Cardiac muscle cell (in vitro differentiated cells and primary cell): ENCODE measurements at regions not wholly inside any gene's neighbourhood (a gene's known extent, or its start where the extent isn't known, plus 50 kb on each side); places are given as distances from the start of the nearest gene placed in this dataset.

ENCODE experiments used
- DNase-seq, 2 donors: peaks; one replicate each; pipeline versions ENCODE4 v3.0.0 to v3.0.0-alpha.2; 2010 to 2017; ENCODE audit warnings: low read depth in 1 of 2, low spot score in 1 of 2
- H3K27ac ChIP-seq: fragments of 200-600 bp; sonication (generic); 2 replicates; pipeline ENCODE4 v1.5.1; 2016
- H3K27me3 ChIP-seq: fragments of 200-600 bp; sonication (generic); 2 replicates; pipeline ENCODE4 v1.6.0; 2016; ENCODE audit warnings: control low read depth
- H3K36me3 ChIP-seq: fragments of 200-600 bp; sonication (generic); 2 replicates; pipeline ENCODE4 v1.5.1; 2016; ENCODE audit warnings: control low read depth
- H3K4me1 ChIP-seq: fragments of 200-600 bp; sonication (generic); 2 replicates; pipeline ENCODE4 v1.8.1; 2017; ENCODE audit warnings: low read depth, mild to moderate bottlenecking, mixed run types
- H3K4me3 ChIP-seq: fragments of 200-600 bp; sonication (generic); 2 replicates; pipeline ENCODE4 v1.5.1; 2016; ENCODE audit warnings: mild to moderate bottlenecking
- H3K9me3 ChIP-seq: fragments of 200-600 bp; sonication (generic); 2 replicates; pipeline ENCODE4 v1.5.1; 2017; ENCODE audit warnings: low read depth, mild to moderate bottlenecking, control low read depth
- TF ChIP-seq, protein P1 (sequence below): IDR thresholded peaks from 2 replicates; pipeline ENCODE4 v1.5.1; 2012; ENCODE audit warnings: low read depth, mild to moderate bottlenecking, low read length

DNA sequence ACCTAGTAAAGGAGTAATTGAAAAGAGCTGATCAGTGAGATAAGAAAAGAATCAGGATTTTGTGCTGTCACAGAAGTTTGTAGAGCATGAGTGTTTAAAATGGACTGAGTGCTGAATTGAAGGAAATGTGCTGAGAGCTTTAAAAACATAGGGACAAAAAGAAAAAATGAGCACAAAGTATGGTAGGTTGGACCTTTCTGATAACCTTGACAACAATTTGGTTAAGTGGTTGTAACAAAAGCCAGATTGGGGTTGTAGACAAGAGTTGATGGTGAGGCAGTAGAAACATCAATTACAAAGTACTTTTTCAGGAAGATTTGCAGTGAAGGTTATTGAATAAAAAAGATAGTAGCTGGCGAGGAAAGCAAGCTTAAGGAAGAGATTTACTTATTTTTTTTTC, 674.7 kb upstream of the KIF2B start:
- H3K4me3 ChIP-seq = no peak overlapping the region
- no peaks in the 10 kb centered on the region for H3K9me3 ChIP-seq
- H3K27ac ChIP-seq = no peak overlapping the region
- no peaks in the 10 kb centered on the region for H3K27me3 ChIP-seq
- no peaks in the 10 kb centered on the region for H3K36me3 ChIP-seq
- H3K4me1 ChIP-seq = peaks cover 20% of the 10 kb centered on the region
- TF ChIP-seq, protein P1, sequence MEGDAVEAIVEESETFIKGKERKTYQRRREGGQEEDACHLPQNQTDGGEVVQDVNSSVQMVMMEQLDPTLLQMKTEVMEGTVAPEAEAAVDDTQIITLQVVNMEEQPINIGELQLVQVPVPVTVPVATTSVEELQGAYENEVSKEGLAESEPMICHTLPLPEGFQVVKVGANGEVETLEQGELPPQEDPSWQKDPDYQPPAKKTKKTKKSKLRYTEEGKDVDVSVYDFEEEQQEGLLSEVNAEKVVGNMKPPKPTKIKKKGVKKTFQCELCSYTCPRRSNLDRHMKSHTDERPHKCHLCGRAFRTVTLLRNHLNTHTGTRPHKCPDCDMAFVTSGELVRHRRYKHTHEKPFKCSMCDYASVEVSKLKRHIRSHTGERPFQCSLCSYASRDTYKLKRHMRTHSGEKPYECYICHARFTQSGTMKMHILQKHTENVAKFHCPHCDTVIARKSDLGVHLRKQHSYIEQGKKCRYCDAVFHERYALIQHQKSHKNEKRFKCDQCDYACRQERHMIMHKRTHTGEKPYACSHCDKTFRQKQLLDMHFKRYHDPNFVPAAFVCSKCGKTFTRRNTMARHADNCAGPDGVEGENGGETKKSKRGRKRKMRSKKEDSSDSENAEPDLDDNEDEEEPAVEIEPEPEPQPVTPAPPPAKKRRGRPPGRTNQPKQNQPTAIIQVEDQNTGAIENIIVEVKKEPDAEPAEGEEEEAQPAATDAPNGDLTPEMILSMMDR = no peak
- no peak for DNase-seq

DNA sequence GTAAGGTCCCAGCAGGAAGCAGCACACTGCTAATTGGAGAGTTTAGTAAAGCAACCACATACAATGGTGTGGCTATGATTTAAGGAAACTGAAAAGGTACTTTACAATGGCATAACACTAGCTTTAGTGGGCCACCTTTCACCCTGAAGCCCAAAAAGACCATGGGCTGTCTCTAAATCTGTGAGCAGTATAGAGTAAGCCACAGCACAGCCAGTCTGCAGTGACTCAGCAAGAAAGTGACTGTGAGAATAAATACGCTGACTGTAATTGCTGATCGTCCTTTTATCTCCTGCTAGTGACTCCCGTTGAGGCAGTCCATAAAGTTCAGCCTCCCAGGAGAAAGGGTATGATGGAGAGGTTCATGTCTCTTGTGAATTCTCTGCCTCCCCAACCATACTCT, 679.8 kb upstream of the KIF2B start:
- TF ChIP-seq, protein P1 = no peak
- Histone ChIP-seq H3K27me3 (no peaks in the 10 kb centered on the region), H3K27ac (no peak overlapping the region), H3K36me3 (no peaks in the 10 kb centered on the region), H3K9me3 (no peaks in the 10 kb centered on the region), H3K4me1 (peaks cover 4% of the 10 kb centered on the region), H3K4me3 (no peak overlapping the region)
- DNase-seq = peak; percentile 43 to 47

DNA sequence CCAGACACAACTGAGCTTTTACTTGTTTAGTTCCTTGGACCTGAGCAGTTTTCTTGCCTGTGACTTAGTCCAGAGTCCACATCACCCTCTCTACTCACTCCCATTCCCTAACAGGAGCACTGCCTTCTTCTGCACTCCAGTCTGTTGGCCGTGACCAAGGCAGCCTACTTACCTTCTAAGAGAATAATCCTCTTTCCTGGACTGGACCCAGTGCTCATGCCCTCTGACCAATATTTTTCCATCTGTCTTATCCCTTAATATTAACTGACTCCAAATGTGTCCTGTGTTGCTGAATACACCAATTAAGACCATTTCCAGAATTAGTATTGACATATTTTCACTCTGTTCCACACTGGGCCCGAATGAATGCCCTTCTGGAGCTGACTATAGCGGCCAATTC, 681.0 kb upstream of the KIF2B start:
- Histone ChIP-seq H3K4me3 (no peak overlapping the region), H3K27me3 (no peaks in the 10 kb centered on the region), H3K36me3 (no peaks in the 10 kb centered on the region), H3K27ac (no peak overlapping the region), H3K4me1 (no peaks in the 10 kb centered on the region), H3K9me3 (no peaks in the 10 kb centered on the region)
- TF ChIP-seq, protein P1 = no peak
- no peak for DNase-seq

DNA sequence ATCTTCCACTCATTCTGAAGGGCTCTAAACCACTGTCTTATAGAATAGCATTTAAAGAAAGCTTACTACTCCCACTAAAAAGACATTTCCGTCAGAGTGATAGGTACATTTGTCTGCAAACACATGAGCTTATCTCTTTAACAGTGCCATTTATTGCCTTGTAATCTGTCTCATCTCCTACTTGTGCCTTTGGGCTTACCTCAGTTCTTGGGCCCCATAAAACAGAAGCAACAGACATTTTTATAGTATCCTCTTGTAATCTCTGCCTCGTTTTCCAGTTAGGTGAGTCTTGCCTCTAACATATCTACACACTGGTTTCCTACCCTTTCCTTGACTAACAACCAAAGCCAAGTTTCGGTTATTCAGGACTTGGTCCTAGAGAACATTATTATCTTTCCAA, 681.4 kb upstream of the KIF2B start:
- DNase-seq = no peak
- no peaks in the 10 kb centered on the region for H3K4me1 ChIP-seq
- H3K9me3 ChIP-seq = no peaks in the 10 kb centered on the region
- no peaks in the 10 kb centered on the region for H3K27me3 ChIP-seq
- no peak overlapping the region for H3K27ac ChIP-seq
- TF ChIP-seq, protein P1 = no peak
- no peaks in the 10 kb centered on the region for H3K36me3 ChIP-seq
- H3K4me3 ChIP-seq = no peak overlapping the region

DNA sequence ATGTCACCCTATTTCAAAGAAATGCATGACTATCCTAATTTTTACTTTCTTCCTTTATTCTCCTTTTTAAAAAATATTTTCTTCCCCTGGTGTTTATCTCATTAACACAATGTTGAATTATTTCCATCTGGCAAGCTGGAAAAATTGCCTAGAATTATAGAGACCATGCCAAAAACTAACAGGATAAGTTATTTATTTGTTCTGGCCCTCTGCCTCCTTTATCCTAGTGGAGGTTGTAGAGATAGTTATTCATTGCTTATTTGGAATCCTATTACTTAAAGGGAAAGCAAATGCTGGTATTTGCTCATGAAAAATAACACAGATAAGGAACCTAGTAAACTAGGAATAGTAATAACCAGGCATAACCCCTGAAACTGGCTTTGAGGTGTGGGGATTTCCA, 684.9 kb upstream of the KIF2B start:
- no peaks in the 10 kb centered on the region for H3K9me3 ChIP-seq
- no peaks in the 10 kb centered on the region for H3K36me3 ChIP-seq
- TF ChIP-seq, protein P1 = no peak
- no peak overlapping the region for H3K27ac ChIP-seq
- DNase-seq = peak in 1 of 2 donors; percentile 41
- no peak overlapping the region for H3K4me3 ChIP-seq
- no peaks in the 10 kb centered on the region for H3K4me1 ChIP-seq
- H3K27me3 ChIP-seq = no peaks in the 10 kb centered on the region

DNA sequence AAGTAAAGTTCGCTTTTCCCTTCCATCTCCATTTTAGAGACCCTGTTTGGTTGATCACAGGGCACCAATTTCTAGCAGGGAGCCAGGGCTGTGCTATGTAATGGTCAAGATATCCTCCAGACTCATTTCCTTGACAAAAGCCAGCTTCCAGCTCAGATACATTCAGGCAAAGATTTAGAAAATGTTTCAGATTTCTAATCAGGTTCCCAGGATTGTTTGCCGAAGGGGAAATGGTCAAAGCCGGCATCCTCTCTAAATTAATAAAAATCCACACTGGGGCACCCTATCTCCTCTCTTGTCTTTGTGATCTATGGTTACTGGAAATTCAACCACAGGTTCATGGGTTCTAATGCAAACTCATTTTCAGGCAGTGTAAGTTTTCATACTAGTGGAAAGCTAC, 686.8 kb upstream of the KIF2B start:
- Histone ChIP-seq H3K36me3 (no peaks in the 10 kb centered on the region), H3K4me3 (no peak overlapping the region), H3K4me1 (no peaks in the 10 kb centered on the region), H3K27ac (no peak overlapping the region), H3K27me3 (no peaks in the 10 kb centered on the region), H3K9me3 (no peaks in the 10 kb centered on the region)
- DNase-seq = no peak
- TF ChIP-seq, protein P1 = no peak
